GDM1 (cell line): ENCODE measurements at regions not wholly inside any gene's neighbourhood (a gene's known extent, or its start where the extent isn't known, plus 50 kb on each side); places are given as distances from the start of the nearest gene placed in this dataset.
"Not testable (repeated sequence)": the region's sequence is repeated elsewhere in the genome, so short reads cannot be mapped to it uniquely, and the experiment has no call there.

Source experiments
- DNase-seq: peaks from one replicate; lab custom pipeline; 2025; lab: John Stamatoyannopoulos, UW

- not testable (repeated sequence) for DNase-seq
Observed at GRCh38 chr12:83226960-83227359, 540.3 kb downstream of the TMTC2 start.

DNA sequence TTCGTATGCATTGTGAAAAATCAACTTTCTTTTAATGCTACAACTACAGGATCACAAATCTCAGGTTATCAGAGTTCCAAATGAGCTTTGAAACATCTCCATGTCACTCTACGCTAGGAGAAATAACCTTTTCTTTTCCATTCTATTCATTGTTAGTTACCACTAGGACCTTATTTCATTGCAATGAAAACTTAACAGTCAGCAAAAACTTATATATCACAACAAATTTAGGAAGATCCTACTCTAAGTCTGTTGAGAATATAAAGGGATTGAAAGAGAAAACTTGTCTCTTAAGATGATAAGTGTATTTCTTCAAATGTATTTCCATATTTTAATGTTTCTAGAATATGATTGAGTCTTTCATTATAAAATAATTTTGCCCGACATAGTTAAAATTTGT lies 539.1 kb downstream of the TMTC2 start:
- DNase-seq = no peak

DNA sequence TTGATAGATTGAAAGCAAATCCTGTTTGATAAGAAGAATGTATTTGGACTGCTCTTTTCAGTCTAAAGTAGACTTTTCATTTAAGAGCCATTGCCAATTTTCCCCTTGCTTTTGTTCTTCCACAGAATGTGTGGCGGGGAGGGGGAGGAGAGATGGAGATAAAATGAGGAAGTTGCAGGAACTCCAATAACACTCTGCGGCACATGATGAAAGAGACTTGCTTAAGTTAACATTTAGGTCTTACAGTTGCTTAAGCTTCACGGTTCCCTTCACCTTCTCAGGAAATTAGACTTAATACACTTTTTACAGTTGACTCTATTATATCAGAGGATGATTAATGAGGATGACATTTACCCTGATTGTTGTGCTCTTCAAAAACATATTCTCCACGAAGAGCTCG lies 537.3 kb downstream of the TMTC2 start:
- DNase-seq = peak; percentile 7

DNA sequence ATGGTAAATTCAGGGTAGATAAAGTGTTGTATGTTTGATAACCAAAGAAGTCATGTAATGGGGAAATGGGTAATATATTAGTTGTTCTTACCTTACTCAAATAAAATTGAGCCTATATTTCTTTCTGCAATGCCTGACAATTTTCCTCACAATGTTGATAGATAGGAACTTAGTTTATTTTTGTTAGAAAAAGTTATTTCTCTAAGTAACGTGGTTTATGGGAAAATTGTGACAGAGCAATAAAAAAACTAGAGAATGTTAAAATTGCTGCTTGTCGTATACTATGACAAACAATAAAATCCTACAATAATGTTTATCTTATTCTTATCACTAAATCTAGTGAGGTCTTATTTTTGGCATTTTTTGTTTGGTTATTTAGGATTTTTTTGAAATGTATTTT lies 534.1 kb downstream of the TMTC2 start:
- DNase-seq = no peak

GRCh38 chr12:83216230-83216629 lies 529.5 kb downstream of the TMTC2 start:
- no peak for DNase-seq

GRCh38 chr12:83214185-83214584 lies 527.5 kb downstream of the TMTC2 start:
- DNase-seq = no peak

GRCh38 chr12:83210933-83211332 lies 524.2 kb downstream of the TMTC2 start:
- no peak for DNase-seq

GRCh38 chr12:83199069-83199468 lies 512.4 kb downstream of the TMTC2 start:
- DNase-seq = no peak

DNA sequence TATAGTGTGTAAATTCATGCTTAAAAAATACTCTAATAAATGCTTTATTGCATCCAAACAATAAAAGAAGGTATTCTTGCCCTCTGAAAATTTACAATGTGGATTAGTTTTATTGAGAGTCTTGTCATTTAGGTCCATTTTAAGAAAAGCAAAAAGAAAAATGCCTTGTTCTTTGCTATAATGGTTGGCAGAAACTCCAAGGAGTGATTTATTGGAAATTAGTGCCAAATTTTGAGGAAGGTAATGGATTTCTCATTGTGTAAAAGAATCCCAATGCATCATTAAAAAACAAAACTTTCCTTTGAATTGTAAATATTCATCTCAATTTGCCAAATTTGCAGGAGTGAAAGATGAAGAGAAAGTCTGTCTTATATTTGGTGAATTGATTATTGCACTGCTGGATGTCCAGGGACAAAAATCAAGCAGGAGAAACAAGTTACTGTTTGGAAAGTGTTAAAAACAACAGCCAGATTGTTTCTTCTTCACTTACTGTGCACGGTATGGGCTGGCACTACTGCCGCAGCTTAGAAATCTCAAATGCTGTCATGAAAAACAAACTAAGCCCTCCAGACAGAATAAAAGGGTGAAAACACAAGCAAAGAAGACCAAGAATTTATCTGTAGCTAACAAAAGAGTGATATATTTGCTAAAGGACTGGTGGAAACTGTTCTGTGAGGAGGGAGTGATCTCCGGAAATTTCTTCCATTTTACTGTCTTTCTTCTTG lies 511.7 kb downstream of the TMTC2 start:
- no peak for DNase-seq

DNA sequence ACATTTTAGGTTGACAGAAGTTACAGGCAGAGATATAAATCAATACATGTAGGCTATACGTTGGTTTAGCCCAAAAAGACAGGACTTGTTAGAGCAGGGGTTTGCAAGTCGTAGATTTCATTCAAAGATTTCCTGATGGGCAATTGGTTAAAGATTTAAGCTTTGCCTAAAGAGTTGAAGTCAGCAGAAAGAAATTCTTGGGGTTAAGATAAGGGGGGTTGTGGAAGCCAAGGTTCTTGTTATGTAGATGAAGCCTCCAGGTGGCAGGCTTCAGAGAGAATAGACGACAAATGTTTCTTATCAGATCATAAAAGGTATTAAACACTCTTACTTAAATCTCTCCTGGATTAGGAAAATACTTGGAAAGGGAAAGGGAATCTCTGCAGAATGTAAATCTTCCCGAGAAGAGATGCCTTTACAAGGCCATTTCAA lies 510.8 kb downstream of the TMTC2 start:
- DNase-seq = no peak

DNA sequence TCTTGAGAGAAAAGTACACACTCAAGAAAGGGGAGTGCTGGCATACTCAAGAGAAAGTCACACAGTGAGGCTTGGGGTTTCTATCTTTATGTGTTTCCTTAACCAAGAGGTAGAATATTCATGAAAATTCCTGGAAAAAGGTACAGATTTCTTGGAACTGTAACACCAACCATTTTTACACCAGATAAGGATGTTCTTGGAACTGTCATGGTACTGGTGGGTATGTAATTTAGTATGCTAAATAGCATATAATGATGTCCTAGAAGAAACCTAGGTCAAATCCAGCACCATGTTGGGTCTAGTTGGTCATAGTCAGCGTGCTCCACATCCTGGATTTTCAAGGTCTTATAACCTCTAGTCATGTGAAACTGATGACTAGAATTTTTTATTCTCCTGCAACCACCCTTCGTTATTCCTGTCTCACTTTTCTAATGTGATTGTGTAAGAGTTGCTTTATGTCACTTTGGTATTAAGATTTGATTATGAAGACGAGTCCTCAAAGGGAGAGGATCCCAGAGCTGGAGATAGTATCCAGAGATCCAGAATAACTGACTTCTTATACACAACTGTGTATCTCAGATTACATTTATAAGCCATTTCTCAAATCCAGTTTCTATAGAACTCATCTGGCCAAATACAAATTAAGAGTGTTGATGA lies 510.1 kb downstream of the TMTC2 start:
- no peak for DNase-seq

DNA sequence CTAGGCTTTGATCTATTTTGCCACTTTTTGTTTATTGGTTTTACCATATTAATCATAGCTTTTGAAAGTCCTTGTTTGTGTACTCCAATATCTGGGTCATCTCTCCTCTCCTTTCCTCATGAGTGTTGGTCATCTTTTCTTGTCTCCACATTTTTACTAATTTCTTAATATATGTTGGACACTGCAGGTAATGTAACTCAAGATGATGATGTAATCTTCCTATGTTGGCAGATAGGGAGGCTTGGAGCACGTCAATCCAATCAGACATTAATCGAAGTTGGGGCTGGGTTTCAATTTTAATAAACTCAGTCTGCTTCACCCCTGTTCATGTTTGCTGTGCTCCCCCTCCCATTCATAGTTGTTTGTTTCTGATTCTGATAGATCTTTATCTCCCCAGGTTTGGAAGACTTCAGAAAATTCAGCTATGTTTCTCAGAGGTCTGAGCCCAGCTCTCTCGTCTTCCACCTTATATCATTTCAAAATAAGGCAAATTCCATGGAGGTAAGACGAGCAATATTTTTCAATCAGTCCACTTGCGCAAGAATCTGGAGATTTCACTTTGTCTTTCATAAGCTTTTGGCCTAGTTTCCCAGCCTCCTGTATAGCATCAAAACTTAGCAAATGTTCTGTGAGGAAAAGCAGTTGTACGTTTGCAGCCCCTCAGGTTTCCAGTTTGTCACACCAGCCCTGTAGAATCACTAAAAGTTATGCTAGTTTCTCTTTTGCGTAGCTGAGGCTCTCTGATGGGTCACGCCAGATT lies 504.1 kb downstream of the TMTC2 start:
- DNase-seq = no peak

DNA sequence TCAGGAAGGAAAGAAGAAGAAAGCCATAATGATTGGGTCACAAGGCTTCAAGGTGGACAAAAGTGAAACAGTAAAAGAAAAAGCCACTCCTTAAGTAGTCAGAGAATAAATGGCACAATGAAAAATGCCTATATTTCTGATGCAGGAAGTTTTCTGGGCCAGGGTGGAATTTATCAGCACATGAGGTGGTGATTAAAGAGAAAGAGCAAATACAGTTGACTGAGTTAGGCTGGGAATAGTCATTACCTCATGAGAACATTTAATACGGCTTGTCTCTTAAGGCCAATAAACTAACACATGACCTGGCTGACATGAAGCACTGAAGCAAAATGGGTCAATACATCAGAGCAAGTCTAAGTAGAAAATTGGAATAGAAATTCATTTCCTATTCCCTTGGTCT lies 499.7 kb downstream of the TMTC2 start:
- no peak for DNase-seq

GRCh38 chr12:83185241-83185640 lies 498.5 kb downstream of the TMTC2 start:
- no peak for DNase-seq
